Nephron (organoid): ENCODE measurements at regions not wholly inside any gene's neighbourhood (a gene's known extent, or its start where the extent isn't known, plus 50 kb on each side); places are given as distances from the start of the nearest gene placed in this dataset.

ENCODE experiments used
- H3K27ac Mint-ChIP-seq, 3 experiments: 2 replicates each; pipeline ENCODE4 v1.8.0; 2020; ENCODE audit warnings: mixed read lengths in 3 of 3, mild to moderate bottlenecking in 2 of 3, moderate library complexity in 1 of 3
- H3K27me3 Mint-ChIP-seq: 2 replicates; pipeline ENCODE4 v1.8.0; 2021; ENCODE audit warnings: low read depth, mild to moderate bottlenecking, moderate library complexity, mixed read lengths
- H3K36me3 Mint-ChIP-seq: 2 replicates; pipeline ENCODE4 v1.8.0; 2020; ENCODE audit warnings: low read depth, mixed read lengths
- H3K4me1 Mint-ChIP-seq: 2 replicates; pipeline ENCODE4 v1.8.0; 2020; ENCODE audit warnings: mixed read lengths
- H3K4me3 Mint-ChIP-seq, 3 experiments: 2 replicates each; pipeline ENCODE4 v1.8.0; 2020; ENCODE audit warnings: mild to moderate bottlenecking in 3 of 3, mixed read lengths in 3 of 3, moderate library complexity in 2 of 3
- H3K9me3 Mint-ChIP-seq: 2 replicates; pipeline ENCODE4 v1.8.0; 2020; ENCODE audit warnings: mixed read lengths
- CTCF ChIP-seq, 3 experiments: fragments of 200-600 bp; sonication (generic); IDR thresholded peaks; one replicate each; pipeline ENCODE4 v1.5.0; 2021; ENCODE audit warnings: antibody characterized with exemption in 3 of 3; ENCODE audit not compliant: unreplicated experiment in 3 of 3

- Mint-ChIP-seq H3K4me1 (no peaks in the 10 kb centered on the region), H3K9me3 (peaks cover 10% of the 10 kb centered on the region), H3K27me3 (peaks cover 4% of the 10 kb centered on the region), H3K27ac (no peak overlapping the region), H3K4me3 (no peak overlapping the region), H3K36me3 (no peaks in the 10 kb centered on the region)
- no peak for TF ChIP-seq CTCF (IDR thresholded peaks at IDR 0.05; ENCODE audit: unreplicated experiment in 3 of 3)
These were observed 398.1 kb downstream of the GABRB3 start for GRCh38 chr15:26374806-26375205.

- H3K4me3 Mint-ChIP-seq: no peak overlapping the region
- peaks cover 4% of the 10 kb centered on the region for H3K27me3 Mint-ChIP-seq
- H3K9me3 Mint-ChIP-seq: peaks cover 8% of the 10 kb centered on the region
- no peak for TF ChIP-seq CTCF (IDR thresholded peaks at IDR 0.05; ENCODE audit: unreplicated experiment in 3 of 3)
- H3K4me1 Mint-ChIP-seq: no peaks in the 10 kb centered on the region
- no peaks in the 10 kb centered on the region for H3K36me3 Mint-ChIP-seq
- no peak overlapping the region for H3K27ac Mint-ChIP-seq
These were observed 400.2 kb downstream of the GABRB3 start for GRCh38 chr15:26372706-26373105.

GRCh38 chr15:26365077-26365476, 407.8 kb downstream of the GABRB3 start:
- Mint-ChIP-seq H3K27me3 (peaks cover 4% of the 10 kb centered on the region), H3K9me3 (no peaks in the 10 kb centered on the region), H3K4me1 (no peaks in the 10 kb centered on the region), H3K4me3 (no peak overlapping the region), H3K27ac (no peak overlapping the region), H3K36me3 (no peaks in the 10 kb centered on the region)
- no peak for TF ChIP-seq CTCF (IDR thresholded peaks at IDR 0.05; ENCODE audit: unreplicated experiment in 3 of 3)

GRCh38 chr15:26359855-26360254, 413.0 kb downstream of the GABRB3 start:
- no peak for TF ChIP-seq CTCF (IDR thresholded peaks at IDR 0.05; ENCODE audit: unreplicated experiment in 3 of 3)
- Mint-ChIP-seq H3K27ac (no peak overlapping the region), H3K27me3 (no peaks in the 10 kb centered on the region), H3K9me3 (no peaks in the 10 kb centered on the region), H3K36me3 (no peaks in the 10 kb centered on the region), H3K4me1 (no peaks in the 10 kb centered on the region), H3K4me3 (no peak overlapping the region)

GRCh38 chr15:26358708-26359107, 414.2 kb downstream of the GABRB3 start:
- Mint-ChIP-seq H3K27ac (no peak overlapping the region), H3K9me3 (no peaks in the 10 kb centered on the region), H3K4me3 (no peak overlapping the region), H3K4me1 (no peaks in the 10 kb centered on the region), H3K27me3 (no peaks in the 10 kb centered on the region), H3K36me3 (no peaks in the 10 kb centered on the region)
- no peak for TF ChIP-seq CTCF (IDR thresholded peaks at IDR 0.05; ENCODE audit: unreplicated experiment in 3 of 3)

GRCh38 chr15:26357653-26358052, 415.2 kb downstream of the GABRB3 start:
- TF ChIP-seq CTCF (IDR thresholded peaks at IDR 0.05; ENCODE audit: unreplicated experiment in 3 of 3): no peak
- Mint-ChIP-seq H3K27me3 (peaks cover under 1% of the 10 kb centered on the region), H3K9me3 (no peaks in the 10 kb centered on the region), H3K27ac (no peak overlapping the region), H3K36me3 (no peaks in the 10 kb centered on the region), H3K4me1 (no peaks in the 10 kb centered on the region), H3K4me3 (no peak overlapping the region)
